Activated CD4-positive, alpha-beta memory T cell treated with anti-CD3 and anti-CD28 coated beads for 36 hours (primary cell): ENCODE measurements at regions not wholly inside any gene's neighbourhood (a gene's known extent, or its start where the extent isn't known, plus 50 kb on each side); places are given as distances from the start of the nearest gene placed in this dataset.

Experiments used
- CTCF ChIA-PET: fragments of 350-600 bp; sonication (Branson Sonifier 250); formaldehyde crosslinking; loops from one replicate; lab custom pipeline; 2021; ENCODE audit warnings: antibody characterized with exemption, inconsistent platforms; lab: Charles Lee
- POLR2A ChIA-PET: fragments of 350-600 bp; sonication (Branson Sonifier 250); formaldehyde crosslinking; loops from one replicate; lab custom pipeline; 2021; ENCODE audit warnings: antibody characterized with exemption; lab: Charles Lee
- DNase-seq: peaks from one replicate; pipeline ENCODE4 v3.0.0-alpha.2; 2020
- H3K27ac Mint-ChIP-seq: one replicate; pipeline ENCODE4 v1.8.0; 2021; ENCODE audit warnings: mixed read lengths
- H3K27me3 Mint-ChIP-seq: one replicate; pipeline ENCODE4 v1.8.0; 2021; ENCODE audit warnings: mixed read lengths
- H3K36me3 Mint-ChIP-seq: one replicate; pipeline ENCODE4 v1.8.0; 2021; ENCODE audit warnings: mixed read lengths
- H3K4me1 Mint-ChIP-seq: one replicate; pipeline ENCODE4 v1.8.0; 2021; ENCODE audit warnings: low read depth, mixed read lengths
- H3K4me3 Mint-ChIP-seq: one replicate; pipeline ENCODE4 v1.8.0; 2021; ENCODE audit warnings: mild to moderate bottlenecking, mixed read lengths
- H3K9me3 Mint-ChIP-seq: one replicate; pipeline ENCODE4 v1.8.0; 2021; ENCODE audit warnings: mixed read lengths
- intact Hi-C: fragments of 100-400 bp; cut with micrococcal nuclease; formaldehyde crosslinking; loops from one replicate; pipeline ENCODE4 v1.15.1; 2023

DNA sequence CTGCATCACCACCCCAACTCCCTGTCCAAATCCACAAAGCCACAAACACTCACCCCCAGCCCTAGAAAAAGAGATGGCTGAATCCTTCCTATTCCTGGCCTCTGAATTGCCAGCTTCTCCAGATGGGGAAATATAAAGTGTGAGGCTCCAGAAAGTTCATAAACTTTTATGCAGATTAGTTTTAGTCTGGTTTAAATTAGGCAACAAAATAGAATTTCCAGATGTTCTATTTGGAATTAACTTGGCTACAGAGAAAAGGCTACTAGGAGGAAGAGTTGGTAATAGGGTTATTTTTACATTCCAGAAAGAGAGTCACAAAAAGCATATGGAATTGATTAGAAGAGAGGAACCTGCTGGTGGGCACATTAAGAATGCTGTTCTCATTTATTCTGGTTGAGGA is 56.0 kb downstream of the EN1 start:
- CTCF ChIA-PET: interaction anchor here (1.8 kb wide), 1 partner anchor 64 kb away, joined by 5 read pairs; no protein-coding TSS in a partner anchor
- Mint-ChIP-seq H3K9me3 (no peaks in the 10 kb centered on the region), H3K4me1 (no peaks in the 10 kb centered on the region), H3K27ac (no peak overlapping the region), H3K27me3 (peaks cover 16% of the 10 kb centered on the region), H3K36me3 (no peaks in the 10 kb centered on the region), H3K4me3 (no peak overlapping the region)
- no peak for DNase-seq
- intact Hi-C loops: no loop called here
- POLR2A ChIA-PET: no interaction called here

- Mint-ChIP-seq H3K27ac (no peak overlapping the region), H3K36me3 (no peaks in the 10 kb centered on the region), H3K27me3 (peaks cover 7% of the 10 kb centered on the region), H3K4me3 (no peak overlapping the region), H3K9me3 (no peaks in the 10 kb centered on the region), H3K4me1 (no peaks in the 10 kb centered on the region)
- CTCF ChIA-PET: no interaction called here
- intact Hi-C loops: no loop called here
- DNase-seq: no peak
- POLR2A ChIA-PET: no interaction called here
Observed at GRCh38 chr2:118786746-118787145, 60.7 kb downstream of the EN1 start.

- intact Hi-C loops: no loop called here
- no peak overlapping the region for H3K4me3 Mint-ChIP-seq
- H3K4me1 Mint-ChIP-seq: no peaks in the 10 kb centered on the region
- no peaks in the 10 kb centered on the region for H3K36me3 Mint-ChIP-seq
- H3K27ac Mint-ChIP-seq: no peak overlapping the region
- ChIA-PET CTCF (no interaction called here), POLR2A (no interaction called here)
- peaks cover 9% of the 10 kb centered on the region for H3K27me3 Mint-ChIP-seq
- H3K9me3 Mint-ChIP-seq: no peaks in the 10 kb centered on the region
- DNase-seq: no peak
Observed at GRCh38 chr2:118784860-118785259, 62.6 kb downstream of the EN1 start.

GRCh38 chr2:118779362-118779761 is 68.1 kb downstream of the EN1 start:
- Mint-ChIP-seq H3K4me3 (no peak overlapping the region), H3K36me3 (no peaks in the 10 kb centered on the region), H3K27me3 (peaks cover 17% of the 10 kb centered on the region), H3K27ac (no peak overlapping the region), H3K9me3 (no peaks in the 10 kb centered on the region), H3K4me1 (peaks cover 9% of the 10 kb centered on the region)
- no peak for DNase-seq
- CTCF ChIA-PET: no interaction called here
- POLR2A ChIA-PET: no interaction called here
- intact Hi-C loops: no loop called here

GRCh38 chr2:118774458-118775133 is 72.9 kb downstream of the EN1 start:
- peaks cover 9% of the 10 kb centered on the region for H3K4me1 Mint-ChIP-seq
- H3K27ac Mint-ChIP-seq: no peak overlapping the region
- peak overlapping the region; percentile 23 for H3K4me3 Mint-ChIP-seq
- ChIA-PET POLR2A (no interaction called here), CTCF (no interaction called here)
- no peaks in the 10 kb centered on the region for H3K9me3 Mint-ChIP-seq
- intact Hi-C loops: no loop called here
- H3K27me3 Mint-ChIP-seq: peaks cover 37% of the 10 kb centered on the region
- DNase-seq: peak; percentile 29
- no peaks in the 10 kb centered on the region for H3K36me3 Mint-ChIP-seq

- Mint-ChIP-seq H3K9me3 (no peaks in the 10 kb centered on the region), H3K4me1 (peaks cover 9% of the 10 kb centered on the region), H3K4me3 (no peak overlapping the region), H3K27me3 (peaks cover 42% of the 10 kb centered on the region), H3K36me3 (no peaks in the 10 kb centered on the region), H3K27ac (no peak overlapping the region)
- CTCF ChIA-PET: no interaction called here
- POLR2A ChIA-PET: no interaction called here
- no peak for DNase-seq
- intact Hi-C loops: no loop called here
Observed at GRCh38 chr2:118773826-118774225, 73.6 kb downstream of the EN1 start.

GRCh38 chr2:118772487-118773200 is 74.8 kb downstream of the EN1 start:
- CTCF ChIA-PET: no interaction called here
- intact Hi-C loops: no loop called here
- peaks cover 46% of the 10 kb centered on the region for H3K27me3 Mint-ChIP-seq

GRCh38 chr2:118769707-118770400 is 77.6 kb downstream of the EN1 start:
- DNase-seq: no peak
- Mint-ChIP-seq H3K27ac (no peak overlapping the region), H3K4me1 (peaks cover 4% of the 10 kb centered on the region), H3K4me3 (no peak overlapping the region), H3K36me3 (no peaks in the 10 kb centered on the region), H3K27me3 (peaks cover 40% of the 10 kb centered on the region), H3K9me3 (no peaks in the 10 kb centered on the region)
- intact Hi-C loops: no loop called here
- ChIA-PET POLR2A (no interaction called here), CTCF (no interaction called here)

More at GRCh38 chr2:118772487-118773200, 74.8 kb downstream of the EN1 start:
- H3K27ac Mint-ChIP-seq: no peak overlapping the region
- POLR2A ChIA-PET: no interaction called here
- H3K4me3 Mint-ChIP-seq: no peak overlapping the region
- peaks cover 9% of the 10 kb centered on the region for H3K4me1 Mint-ChIP-seq
- H3K9me3 Mint-ChIP-seq: no peaks in the 10 kb centered on the region
- no peak for DNase-seq
- H3K36me3 Mint-ChIP-seq: no peaks in the 10 kb centered on the region

DNA sequence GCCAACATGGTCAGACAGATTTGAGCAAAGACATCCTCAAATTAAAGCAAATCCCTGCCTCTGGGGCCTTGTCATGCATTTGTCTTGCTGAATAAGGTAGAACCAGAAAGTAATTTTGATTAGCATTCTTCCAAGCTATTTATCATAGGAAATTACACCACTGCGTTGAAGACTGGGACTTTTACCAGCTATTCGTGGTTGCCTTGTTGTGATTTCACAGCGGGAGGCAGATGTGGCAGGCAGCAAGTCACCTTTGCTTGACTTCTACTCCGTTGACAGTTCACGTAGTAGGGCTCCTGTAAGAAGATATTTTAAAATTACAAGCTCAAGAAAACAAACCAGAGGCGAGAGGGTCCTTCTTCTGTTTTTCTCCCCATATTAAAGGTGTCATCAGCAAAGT is 80.6 kb downstream of the EN1 start:
- Mint-ChIP-seq H3K9me3 (no peaks in the 10 kb centered on the region), H3K27me3 (peaks cover 27% of the 10 kb centered on the region), H3K27ac (no peak overlapping the region), H3K4me3 (no peak overlapping the region), H3K4me1 (no peaks in the 10 kb centered on the region), H3K36me3 (no peaks in the 10 kb centered on the region)
- ChIA-PET POLR2A (no interaction called here), CTCF (no interaction called here)
- intact Hi-C loops: no loop called here
- DNase-seq: no peak

- CTCF ChIA-PET: no interaction called here
- Mint-ChIP-seq H3K27me3 (peaks cover 23% of the 10 kb centered on the region), H3K36me3 (no peaks in the 10 kb centered on the region), H3K9me3 (no peaks in the 10 kb centered on the region), H3K4me1 (no peaks in the 10 kb centered on the region), H3K4me3 (no peak overlapping the region), H3K27ac (no peak overlapping the region)
- POLR2A ChIA-PET: no interaction called here
- intact Hi-C loops: no loop called here
- no peak for DNase-seq
Observed at GRCh38 chr2:118764855-118765254, 82.6 kb downstream of the EN1 start.

- CTCF ChIA-PET: no interaction called here
- H3K27ac Mint-ChIP-seq: no peak overlapping the region
- no peaks in the 10 kb centered on the region for H3K9me3 Mint-ChIP-seq
- no peaks in the 10 kb centered on the region for H3K36me3 Mint-ChIP-seq
- no peak for DNase-seq
- intact Hi-C loops: no loop called here
- no peak overlapping the region for H3K4me3 Mint-ChIP-seq
- peaks cover 22% of the 10 kb centered on the region for H3K27me3 Mint-ChIP-seq
- POLR2A ChIA-PET: no interaction called here
- no peaks in the 10 kb centered on the region for H3K4me1 Mint-ChIP-seq
Observed at GRCh38 chr2:118763797-118764196, 83.7 kb downstream of the EN1 start.

DNA sequence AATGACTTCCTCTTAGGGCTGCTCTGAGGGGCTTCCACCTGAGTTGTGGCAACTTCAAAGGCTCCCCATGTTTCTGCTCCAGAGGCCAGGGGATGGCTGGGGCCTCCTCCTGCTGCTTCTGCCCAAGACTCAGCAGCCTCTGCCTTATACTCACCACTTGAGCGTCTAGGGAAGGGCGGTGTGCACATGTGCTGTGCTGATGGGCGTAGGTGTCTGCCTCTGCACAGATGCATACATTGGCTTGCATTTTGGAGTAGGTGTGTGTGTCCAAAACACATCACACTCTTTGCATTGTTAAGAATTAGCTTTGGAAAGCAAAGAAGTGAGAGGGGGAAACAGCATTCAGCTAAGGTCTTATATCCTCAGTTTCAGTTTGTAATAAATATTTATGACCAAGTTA is 85.2 kb downstream of the EN1 start:
- intact Hi-C loops: no loop called here
- H3K4me1 Mint-ChIP-seq: no peaks in the 10 kb centered on the region
- H3K4me3 Mint-ChIP-seq: no peak overlapping the region
- ChIA-PET CTCF (no interaction called here), POLR2A (no interaction called here)
- no peaks in the 10 kb centered on the region for H3K9me3 Mint-ChIP-seq
- H3K36me3 Mint-ChIP-seq: no peaks in the 10 kb centered on the region
- no peak for DNase-seq
- H3K27ac Mint-ChIP-seq: no peak overlapping the region
- peaks cover 21% of the 10 kb centered on the region for H3K27me3 Mint-ChIP-seq
